ENCODE measurements at regions not wholly inside any gene's neighbourhood (a gene's known extent, or its start where the extent isn't known, plus 50 kb on each side); places are given as distances from the start of the nearest gene placed in this dataset.

- TF ChIP-seq, protein P1, sequence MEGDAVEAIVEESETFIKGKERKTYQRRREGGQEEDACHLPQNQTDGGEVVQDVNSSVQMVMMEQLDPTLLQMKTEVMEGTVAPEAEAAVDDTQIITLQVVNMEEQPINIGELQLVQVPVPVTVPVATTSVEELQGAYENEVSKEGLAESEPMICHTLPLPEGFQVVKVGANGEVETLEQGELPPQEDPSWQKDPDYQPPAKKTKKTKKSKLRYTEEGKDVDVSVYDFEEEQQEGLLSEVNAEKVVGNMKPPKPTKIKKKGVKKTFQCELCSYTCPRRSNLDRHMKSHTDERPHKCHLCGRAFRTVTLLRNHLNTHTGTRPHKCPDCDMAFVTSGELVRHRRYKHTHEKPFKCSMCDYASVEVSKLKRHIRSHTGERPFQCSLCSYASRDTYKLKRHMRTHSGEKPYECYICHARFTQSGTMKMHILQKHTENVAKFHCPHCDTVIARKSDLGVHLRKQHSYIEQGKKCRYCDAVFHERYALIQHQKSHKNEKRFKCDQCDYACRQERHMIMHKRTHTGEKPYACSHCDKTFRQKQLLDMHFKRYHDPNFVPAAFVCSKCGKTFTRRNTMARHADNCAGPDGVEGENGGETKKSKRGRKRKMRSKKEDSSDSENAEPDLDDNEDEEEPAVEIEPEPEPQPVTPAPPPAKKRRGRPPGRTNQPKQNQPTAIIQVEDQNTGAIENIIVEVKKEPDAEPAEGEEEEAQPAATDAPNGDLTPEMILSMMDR (IDR thresholded peaks at IDR 0.05; ENCODE audit: low read depth, low read length) = no peak
- no peak for DNase-seq (ENCODE audit: extremely low read depth, low read depth)
These were observed 123.6 kb upstream of the TMEM72 start for GRCh38 chr10:44787480-44788075.

GRCh38 chr10:44788147-44789129 is 122.7 kb upstream of the TMEM72 start:
- DNase-seq (ENCODE audit: extremely low read depth, low read depth) = no peak
- TF ChIP-seq, protein P1 (IDR thresholded peaks at IDR 0.05; ENCODE audit: low read depth, low read length) = no peak

GRCh38 chr10:44792119-44792775 is 118.9 kb upstream of the TMEM72 start:
- TF ChIP-seq, protein P1 (IDR thresholded peaks at IDR 0.05; ENCODE audit: low read depth, low read length) = no peak
- DNase-seq (ENCODE audit: extremely low read depth, low read depth) = no peak

GRCh38 chr10:44799966-44800365 is 111.2 kb upstream of the TMEM72 start:
- no peak for DNase-seq (ENCODE audit: extremely low read depth, low read depth)
- TF ChIP-seq, protein P1 (IDR thresholded peaks at IDR 0.05; ENCODE audit: low read depth, low read length) = no peak

DNA sequence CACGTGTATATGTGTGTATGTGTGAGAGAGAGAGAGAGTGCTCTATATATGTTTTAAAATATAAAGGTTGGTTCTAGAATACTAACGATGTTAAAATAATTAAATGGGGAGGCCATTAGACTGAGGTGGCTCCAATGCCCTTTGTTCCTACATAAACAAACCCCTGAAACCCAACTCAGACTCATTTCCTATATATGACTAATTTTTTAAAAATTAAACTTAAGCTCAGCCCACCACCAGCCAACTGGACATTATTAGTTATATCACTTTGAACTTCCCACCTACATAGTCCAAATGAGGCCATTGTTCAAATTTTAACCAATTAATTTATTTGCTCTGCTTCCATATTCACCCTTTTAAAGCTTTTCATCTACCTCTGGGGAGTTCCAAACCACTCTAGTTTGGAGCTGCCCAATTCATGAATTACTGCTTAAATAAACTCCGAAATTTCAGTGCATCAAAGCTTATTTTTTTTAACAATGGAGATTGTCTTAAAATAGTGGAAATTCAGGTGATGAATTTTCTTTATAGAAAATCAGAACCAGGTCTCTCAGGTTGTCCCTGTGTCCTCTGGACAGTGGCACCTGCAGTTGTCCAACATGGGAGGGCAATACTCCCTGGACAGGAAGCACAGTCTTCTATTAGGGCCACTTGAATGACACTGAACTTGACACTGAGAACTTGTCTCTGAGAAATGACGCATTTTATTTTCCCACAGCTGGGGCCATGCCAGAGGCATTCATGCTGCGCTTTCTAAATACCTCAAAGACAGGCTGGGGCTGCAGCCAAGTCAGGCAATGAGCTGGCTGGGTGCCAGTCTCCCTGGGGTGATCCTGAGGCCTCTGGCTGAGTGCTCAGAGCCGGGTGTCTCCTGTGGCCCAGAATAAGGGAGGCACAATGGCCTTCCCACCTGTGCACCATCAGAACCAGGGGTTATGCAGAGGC is 109.5 kb upstream of the TMEM72 start:
- peak; percentile 92 for DNase-seq (ENCODE audit: extremely low read depth, low read depth)
- TF ChIP-seq, protein P1 (IDR thresholded peaks at IDR 0.05; ENCODE audit: low read depth, low read length) = no peak

DNA sequence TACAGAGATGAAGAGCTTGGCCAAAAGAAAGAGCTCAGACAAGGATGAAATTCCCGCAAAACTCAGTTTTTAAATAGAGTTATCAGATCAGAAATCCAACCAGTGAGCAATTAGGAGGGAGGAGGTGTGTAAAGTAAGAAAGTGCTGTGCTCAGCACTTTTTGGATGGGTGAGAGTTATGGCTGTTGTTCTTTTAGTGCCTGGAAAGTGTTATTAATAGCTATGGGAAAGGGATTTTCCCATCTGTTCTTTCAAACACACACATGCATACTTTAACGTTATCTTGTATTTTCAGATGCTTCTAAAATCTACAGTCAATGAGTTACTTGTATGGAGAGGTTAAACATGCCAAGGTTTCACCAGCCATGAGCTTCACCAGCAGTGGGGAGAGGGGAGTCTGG is 107.3 kb upstream of the TMEM72 start:
- TF ChIP-seq, protein P1 (IDR thresholded peaks at IDR 0.05; ENCODE audit: low read depth, low read length) = no peak
- no peak for DNase-seq (ENCODE audit: extremely low read depth, low read depth)
